Ovary (tissue), 3 donors: ENCODE measurements at regions not wholly inside any gene's neighbourhood (a gene's known extent, or its start where the extent isn't known, plus 50 kb on each side); places are given as distances from the start of the nearest gene placed in this dataset.

Experiments
- CTCF ChIP-seq, 3 donors: fragments of 450-650 bp in 2 of 3; fragments of 200-600 bp in 1 of 3; IDR thresholded peaks; one replicate each; pipeline versions ENCODE4 v1.5.1 to v1.8.0; 2016 to 2022; ENCODE audit warnings: antibody characterized with exemption in 3 of 3, mild to moderate bottlenecking in 1 of 3
- EP300 ChIP-seq: sonication (generic); formaldehyde crosslinking; IDR thresholded peaks from one replicate; pipeline ENCODE4 v1.6.1; 2017; ENCODE audit warnings: antibody characterized with exemption
- POLR2A ChIP-seq: fragments of 450-650 bp; IDR thresholded peaks from one replicate; pipeline ENCODE4 v1.6.1; 2017; ENCODE audit warnings: antibody characterized with exemption, mild to moderate bottlenecking, moderate library complexity
- donor health status: DM: no; HTN: no; CAD: no.

GRCh38 chr13:99085808-99086266 lies 108.0 kb upstream of the DOCK9 start:
- TF ChIP-seq POLR2A (no peak), EP300 (no peak), CTCF (IDR thresholded peaks at IDR 0.05) (no peak)
